Omental fat pad (tissue), 3 donors: ENCODE measurements at regions not wholly inside any gene's neighbourhood (a gene's known extent, or its start where the extent isn't known, plus 50 kb on each side); places are given as distances from the start of the nearest gene placed in this dataset.

Experiments
- ATAC-seq: fragments of 150-250 bp; one replicate; pipeline ENCODE4 v1.9.1; 2016; ENCODE audit warnings: mild to moderate bottlenecking, moderate library complexity; ENCODE audit not compliant: low FRiP score
- DNase-seq: peaks from one replicate; pipeline ENCODE4 v3.0.0-alpha.2; 2019; ENCODE audit warnings: low spot score
- TF ChIP-seq, protein P1 (sequence below), 3 donors: fragments of 450-650 bp; IDR thresholded peaks; one replicate each; pipeline ENCODE4 v1.5.1; 2016 to 2017; ENCODE audit warnings: antibody characterized with exemption in 3 of 3, mild to moderate bottlenecking in 3 of 3, moderate library complexity in 2 of 3

DNA sequence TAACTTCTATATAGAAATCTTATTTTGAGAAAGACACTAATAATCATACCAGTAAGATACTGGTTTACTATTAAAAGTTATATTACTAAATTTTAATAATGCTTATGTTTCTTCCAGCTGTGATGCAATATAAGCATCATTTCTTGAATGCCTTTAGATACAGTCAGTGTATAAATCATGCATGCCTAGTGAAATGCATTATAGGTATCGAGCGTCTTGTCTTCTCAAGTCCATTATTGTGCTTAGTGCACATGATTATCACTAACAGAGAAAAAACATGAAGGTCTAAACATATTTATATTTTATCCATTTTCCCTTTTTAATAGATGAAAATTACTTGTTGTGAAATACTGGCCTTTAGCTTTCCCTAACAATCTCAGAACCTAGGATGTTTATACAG lies 1021.5 kb upstream of the AGA start:
- no peak for DNase-seq
- TF ChIP-seq, protein P1, sequence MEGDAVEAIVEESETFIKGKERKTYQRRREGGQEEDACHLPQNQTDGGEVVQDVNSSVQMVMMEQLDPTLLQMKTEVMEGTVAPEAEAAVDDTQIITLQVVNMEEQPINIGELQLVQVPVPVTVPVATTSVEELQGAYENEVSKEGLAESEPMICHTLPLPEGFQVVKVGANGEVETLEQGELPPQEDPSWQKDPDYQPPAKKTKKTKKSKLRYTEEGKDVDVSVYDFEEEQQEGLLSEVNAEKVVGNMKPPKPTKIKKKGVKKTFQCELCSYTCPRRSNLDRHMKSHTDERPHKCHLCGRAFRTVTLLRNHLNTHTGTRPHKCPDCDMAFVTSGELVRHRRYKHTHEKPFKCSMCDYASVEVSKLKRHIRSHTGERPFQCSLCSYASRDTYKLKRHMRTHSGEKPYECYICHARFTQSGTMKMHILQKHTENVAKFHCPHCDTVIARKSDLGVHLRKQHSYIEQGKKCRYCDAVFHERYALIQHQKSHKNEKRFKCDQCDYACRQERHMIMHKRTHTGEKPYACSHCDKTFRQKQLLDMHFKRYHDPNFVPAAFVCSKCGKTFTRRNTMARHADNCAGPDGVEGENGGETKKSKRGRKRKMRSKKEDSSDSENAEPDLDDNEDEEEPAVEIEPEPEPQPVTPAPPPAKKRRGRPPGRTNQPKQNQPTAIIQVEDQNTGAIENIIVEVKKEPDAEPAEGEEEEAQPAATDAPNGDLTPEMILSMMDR (IDR thresholded peaks at IDR 0.05) = no peak
- no peak for ATAC-seq

DNA sequence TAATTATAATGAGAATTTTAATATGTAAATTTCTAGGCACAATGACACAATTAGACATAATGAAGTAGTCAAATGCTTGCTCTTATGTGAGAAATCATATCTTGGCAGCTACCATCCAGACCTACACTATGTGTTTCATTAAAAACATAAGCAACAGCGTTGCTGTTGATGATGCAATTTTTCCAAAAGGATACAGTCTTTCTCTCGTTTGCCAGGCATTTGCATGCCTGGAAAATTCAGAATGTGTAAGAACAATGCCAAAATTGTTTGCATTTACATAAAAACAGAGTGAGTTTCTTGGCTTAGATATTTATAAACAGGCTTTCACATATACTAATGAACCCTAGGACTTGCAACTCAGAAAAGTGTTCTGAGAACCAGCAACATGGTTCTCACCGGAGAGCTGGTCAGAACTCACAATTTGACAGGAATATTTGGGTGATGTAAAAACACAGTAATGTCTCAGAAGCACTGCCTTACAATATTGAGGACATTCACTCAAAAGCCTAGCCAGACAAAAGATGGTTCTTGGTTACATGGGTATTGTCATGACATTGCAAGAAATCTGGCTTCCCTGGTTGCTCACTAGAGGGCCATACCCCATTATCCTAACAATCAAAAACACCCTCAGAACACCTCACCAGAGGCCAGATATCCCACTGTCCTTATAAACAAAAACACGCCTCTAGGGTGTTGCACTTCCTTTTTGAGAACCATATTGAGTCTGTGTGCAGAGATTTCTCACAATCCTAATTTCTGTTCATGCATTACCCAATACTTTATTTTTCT lies 1029.0 kb upstream of the AGA start:
- ATAC-seq = no peak
- TF ChIP-seq, protein P1 (IDR thresholded peaks at IDR 0.05) = no peak
- no peak for DNase-seq

DNA sequence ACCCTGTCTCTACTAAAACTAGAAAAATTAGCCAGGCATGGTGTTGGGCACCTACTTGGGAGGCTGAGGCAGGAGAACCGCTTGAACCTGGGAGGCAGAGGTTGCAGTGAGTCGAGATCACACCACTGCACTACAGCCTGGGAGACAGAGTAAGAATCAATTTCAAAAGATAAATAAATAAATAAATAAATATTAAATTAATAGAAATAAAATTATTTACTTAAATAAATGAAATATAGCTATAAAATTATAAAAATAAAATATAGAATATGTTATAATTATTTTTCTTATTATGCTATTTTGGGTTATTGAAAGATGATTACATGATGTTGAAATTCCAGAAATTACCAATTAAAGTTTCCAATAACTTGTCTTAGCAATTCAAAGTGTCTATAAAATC lies 1029.8 kb upstream of the AGA start:
- ATAC-seq (no peak), DNase-seq (no peak)
- TF ChIP-seq, protein P1 (IDR thresholded peaks at IDR 0.05) = no peak

DNA sequence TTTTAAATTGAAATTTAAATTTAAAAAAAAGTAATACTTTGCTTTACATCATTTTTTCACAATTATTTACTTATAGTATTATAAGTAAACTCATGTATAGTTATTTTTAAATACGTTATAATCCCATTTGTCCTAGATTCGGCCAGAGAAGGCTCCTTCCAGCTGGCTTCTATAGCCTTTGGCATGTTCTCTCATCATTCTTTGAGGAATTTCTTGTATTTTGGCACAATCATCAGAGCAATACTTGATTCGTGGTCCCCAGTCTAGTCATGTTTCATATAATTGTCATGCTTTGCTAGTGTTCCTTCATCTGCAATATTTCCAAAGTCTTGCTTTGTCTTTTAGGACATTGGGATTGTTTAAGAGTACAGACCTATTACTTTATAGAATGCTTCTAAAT lies 1037.9 kb upstream of the AGA start:
- DNase-seq (no peak), ATAC-seq (no peak)
- TF ChIP-seq, protein P1 (IDR thresholded peaks at IDR 0.05) = no peak

DNA sequence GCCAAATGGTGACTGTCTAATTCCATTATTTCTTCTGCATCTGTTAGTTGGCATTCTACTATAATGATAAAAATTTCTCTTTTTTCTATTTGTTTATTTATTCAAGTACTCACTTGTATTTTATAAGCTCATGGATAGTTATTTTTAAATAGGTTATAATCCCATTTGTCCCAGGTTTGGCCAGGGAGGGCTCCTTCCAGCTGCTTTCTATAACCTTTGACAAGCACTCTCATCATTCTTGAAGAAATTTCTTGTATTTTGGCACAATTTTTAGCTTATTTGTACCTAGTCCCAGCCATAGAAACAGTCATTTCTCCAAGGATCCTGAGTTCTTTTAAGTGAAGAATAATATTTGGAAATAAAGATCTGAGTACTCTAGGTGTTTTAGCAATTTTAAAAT lies 1038.6 kb upstream of the AGA start:
- DNase-seq = no peak
- TF ChIP-seq, protein P1 (IDR thresholded peaks at IDR 0.05) = no peak
- ATAC-seq = no peak

DNA sequence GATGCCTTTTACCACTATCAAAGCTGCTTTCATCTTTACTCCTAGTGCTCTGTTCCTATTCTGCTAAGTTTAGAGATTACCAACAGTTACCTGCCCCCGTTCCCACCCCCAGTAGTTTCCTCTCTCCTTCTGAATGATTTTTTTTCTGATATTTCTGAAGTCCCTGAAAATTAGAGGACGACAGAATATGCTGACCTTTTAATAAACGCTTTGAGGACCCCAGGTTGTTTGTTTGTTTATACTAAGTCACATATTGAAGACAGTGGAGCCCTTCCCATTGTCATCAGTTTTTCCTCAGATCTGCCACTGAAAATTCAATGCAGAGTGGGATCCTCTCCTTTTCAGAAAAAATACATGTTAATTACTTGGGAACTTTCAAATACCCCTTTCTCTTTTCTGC lies 1039.3 kb upstream of the AGA start:
- DNase-seq (no peak), ATAC-seq (no peak)
- TF ChIP-seq, protein P1 (IDR thresholded peaks at IDR 0.05) = no peak

DNA sequence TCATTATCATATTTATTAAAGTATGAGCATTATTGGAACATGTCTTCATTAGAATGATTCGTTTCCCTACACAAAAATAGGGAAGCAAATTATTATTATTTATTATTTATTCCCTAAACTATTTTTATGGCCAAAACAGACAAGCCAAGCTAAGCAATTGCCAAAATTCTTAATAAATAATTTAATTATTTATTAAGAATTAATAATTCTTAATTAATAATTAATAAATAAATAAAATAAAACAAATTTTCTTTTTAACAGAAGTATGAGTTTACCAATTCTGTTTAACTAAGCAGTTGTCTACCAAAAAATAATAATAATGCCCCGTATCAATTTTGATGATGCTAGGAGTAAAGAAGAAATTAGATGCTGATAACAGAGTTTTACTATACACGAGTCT lies 1080.8 kb upstream of the AGA start:
- TF ChIP-seq, protein P1 (IDR thresholded peaks at IDR 0.05) = no peak
- no peak for ATAC-seq
- no peak for DNase-seq
